GM06990 (cell line): ENCODE measurements at regions not wholly inside any gene's neighbourhood (a gene's known extent, or its start where the extent isn't known, plus 50 kb on each side); places are given as distances from the start of the nearest gene placed in this dataset.

Experiments used
- DNase-seq: peaks from one replicate; pipeline ENCODE4 v3.0.0-alpha.2; 2011; ENCODE audit not compliant: insufficient read length; ENCODE audit errors: extremely low read depth
- H3K27me3 ChIP-seq: replicated peaks from 2 replicates; pipeline ENCODE4 v1.6.0; 2011; ENCODE audit warnings: low read length; ENCODE audit not compliant: control insufficient read depth, insufficient read depth
- H3K36me3 ChIP-seq: 2 replicates; pipeline ENCODE4 v1.5.1; 2011; ENCODE audit warnings: low read length; ENCODE audit not compliant: control insufficient read depth, insufficient read depth
- H3K4me3 ChIP-seq: replicated peaks from 2 replicates; pipeline ENCODE4 v1.5.1; 2011; ENCODE audit warnings: low read depth, mild to moderate bottlenecking, control low read depth, low read length
- CTCF ChIP-seq: IDR thresholded peaks from 2 replicates; pipeline ENCODE4 v1.5.1; 2011; ENCODE audit warnings: low read length, control low read depth, mild to moderate bottlenecking, inconsistent platforms; ENCODE audit not compliant: insufficient read depth, poor library complexity, severe bottlenecking

- no peaks in the 10 kb centered on the region for H3K36me3 ChIP-seq
- DNase-seq, result no peak
- TF ChIP-seq CTCF, result no peak
- H3K27me3 ChIP-seq, result no peaks in the 10 kb centered on the region
- H3K4me3 ChIP-seq, result no peak overlapping the region
Measured at GRCh38 chr13:92952161-92952560, 274.4 kb upstream of the GPC6 start.

DNA sequence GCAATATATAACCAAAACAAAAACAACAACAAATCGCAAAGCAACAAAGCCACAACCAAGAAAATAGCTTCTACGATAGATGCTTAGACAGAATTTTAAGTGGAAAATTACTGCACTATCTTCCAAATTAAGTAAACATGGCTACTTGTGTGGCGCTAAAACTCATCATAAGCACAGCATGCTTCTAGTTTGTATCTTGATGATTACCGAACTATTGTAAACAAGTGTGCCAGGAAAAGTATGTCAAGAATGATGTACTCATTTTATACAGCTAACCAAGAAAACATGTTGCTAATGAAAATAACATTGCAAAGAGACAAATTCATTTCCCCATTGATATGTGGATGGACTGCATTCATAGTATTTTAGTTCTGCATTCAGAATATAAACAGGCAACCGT lies 271.9 kb upstream of the GPC6 start:
- H3K27me3 ChIP-seq, result no peaks in the 10 kb centered on the region
- no peak for DNase-seq
- H3K4me3 ChIP-seq, result no peak overlapping the region
- H3K36me3 ChIP-seq, result no peaks in the 10 kb centered on the region
- no peak for TF ChIP-seq CTCF

GRCh38 chr13:92959790-92960189 lies 266.8 kb upstream of the GPC6 start:
- Histone ChIP-seq H3K27me3 (no peaks in the 10 kb centered on the region), H3K36me3 (no peaks in the 10 kb centered on the region), H3K4me3 (no peak overlapping the region)
- no peak for TF ChIP-seq CTCF
- no peak for DNase-seq

- no peak for DNase-seq
- Histone ChIP-seq H3K36me3 (no peaks in the 10 kb centered on the region), H3K27me3 (no peaks in the 10 kb centered on the region), H3K4me3 (no peak overlapping the region)
- no peak for TF ChIP-seq CTCF
Measured at GRCh38 chr13:92963029-92963428, 263.6 kb upstream of the GPC6 start.

DNA sequence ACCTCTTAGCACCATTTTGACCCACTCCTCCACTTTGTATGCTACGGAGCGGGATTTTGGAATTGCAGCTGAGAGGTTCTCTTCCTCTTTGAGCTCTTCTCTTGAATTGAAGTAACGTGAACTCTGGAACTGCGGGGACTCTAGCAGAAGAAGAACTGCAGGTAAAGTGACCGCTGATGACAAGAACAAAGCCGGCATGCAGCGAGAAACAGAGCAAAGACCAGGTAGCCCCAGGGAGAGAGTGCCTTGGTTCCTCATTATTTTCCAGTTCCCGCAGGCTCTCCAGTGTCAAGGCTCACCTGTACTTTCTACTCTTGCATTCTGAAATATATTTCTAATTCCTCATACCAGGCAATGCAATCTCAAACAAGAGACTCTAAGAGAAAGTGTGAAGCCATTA lies 260.3 kb upstream of the GPC6 start:
- H3K4me3 ChIP-seq, result no peak overlapping the region
- H3K36me3 ChIP-seq, result no peaks in the 10 kb centered on the region
- no peaks in the 10 kb centered on the region for H3K27me3 ChIP-seq
- no peak for TF ChIP-seq CTCF
- no peak for DNase-seq

- Histone ChIP-seq H3K36me3 (no peaks in the 10 kb centered on the region), H3K4me3 (no peak overlapping the region), H3K27me3 (no peaks in the 10 kb centered on the region)
- no peak for TF ChIP-seq CTCF
- no peak for DNase-seq
Measured at GRCh38 chr13:92966900-92967299, 259.7 kb upstream of the GPC6 start.
